ENCODE measurements at regions not wholly inside any gene's neighbourhood (a gene's known extent, or its start where the extent isn't known, plus 50 kb on each side); places are given as distances from the start of the nearest gene placed in this dataset.

GRCh38 chr6:120576061-120576460 lies 758.2 kb downstream of the TBC1D32 start:
- Histone ChIP-seq H3K36me3 (replicated peaks in 1 of 2; ENCODE audit: control insufficient read depth in 1 of 2, insufficient read depth in 2 of 2, low read length in 1 of 2) (no peaks in the 10 kb centered on the region), H3K4me2 (no peak overlapping the region), H3K27me3 (ENCODE audit: insufficient read depth) (no peaks in the 10 kb centered on the region), H3K9me2 (no peaks in the 10 kb centered on the region), H3F3A (replicated peaks; ENCODE audit: insufficient read depth) (no peaks in the 10 kb centered on the region), H2AFZ (ENCODE audit: low read depth) (no peak overlapping the region), H3K9me3 (no peaks in the 10 kb centered on the region), H4K20me1 (ENCODE audit: insufficient read depth) (no peaks in the 10 kb centered on the region), H3K4me1 (ENCODE audit: control insufficient read depth in 1 of 2, insufficient read depth in 2 of 2, low read depth in 1 of 2, low read length in 1 of 2) (no peaks in the 10 kb centered on the region), H3K79me2 (ENCODE audit: insufficient read depth) (no peaks in the 10 kb centered on the region), H3K27ac (ENCODE audit: low read depth in 2 of 2, low read length in 1 of 2) (no peak overlapping the region), H3K9ac (no peak overlapping the region), H3K4me3 (ENCODE audit: low read depth in 2 of 2, low read length in 1 of 2) (no peak overlapping the region)
- CTCF ChIA-PET = interaction anchor here (1.0 kb wide), 1 partner anchor 10 kb away, joined by 3 read pairs; no protein-coding TSS in a partner anchor
- WGBS (ENCODE audit: low lambda C conversion rate) = 33% methylated on average over 4 of the region's 4 CpGs
- DNase-seq = no peak
- POLR2A ChIA-PET = no interaction called here
- TF ChIP-seq RFX5 (IDR thresholded peaks at IDR 0.05; ENCODE audit: low read length) = no peak
- no peak for TF ChIP-seq TAF1 (IDR thresholded peaks at IDR 0.05; ENCODE audit: borderline replicate concordance, low read depth, low read length)
- TF ChIP-seq FOXJ3 (CRISPR knock-in tag; IDR thresholded peaks at IDR 0.05) = no peak
- TF ChIP-seq PBX3 (IDR thresholded peaks at IDR 0.05) = no peak
- TF ChIP-seq JUND (IDR thresholded peaks at IDR 0.05) = no peak
- no peak for TF ChIP-seq GABPA (IDR thresholded peaks at IDR 0.05; ENCODE audit: low read depth)
- TF ChIP-seq EZH2phosphoT487 (IDR thresholded peaks at IDR 0.05; ENCODE audit: borderline replicate concordance, low read depth) = no peak
- no peak for TF ChIP-seq CTCF (IDR thresholded peaks at IDR 0.05)
- TF ChIP-seq SMC3 (IDR thresholded peaks at IDR 0.05; ENCODE audit: low read depth, low read length) = no peak
- no peak for TF ChIP-seq POLR2AphosphoS5 (IDR thresholded peaks at IDR 0.05; ENCODE audit: low read depth, low read length)
- no peak for TF ChIP-seq MXI1 (IDR thresholded peaks at IDR 0.05; ENCODE audit: low read depth, low read length)
- TF ChIP-seq RCOR1 (IDR thresholded peaks at IDR 0.05; ENCODE audit: low read length) = no peak
- TF ChIP-seq MEF2A (IDR thresholded peaks at IDR 0.05; ENCODE audit: borderline replicate concordance, low read depth) = no peak

GRCh38 chr6:120569714-120570113 lies 764.6 kb downstream of the TBC1D32 start:
- Histone ChIP-seq H3K9me2 (no peaks in the 10 kb centered on the region), H3K9me3 (no peaks in the 10 kb centered on the region), H4K20me1 (ENCODE audit: insufficient read depth) (no peaks in the 10 kb centered on the region), H3K79me2 (ENCODE audit: insufficient read depth) (no peaks in the 10 kb centered on the region), H3K4me3 (ENCODE audit: low read depth in 2 of 2, low read length in 1 of 2) (no peak overlapping the region), H3K4me1 (ENCODE audit: control insufficient read depth in 1 of 2, insufficient read depth in 2 of 2, low read depth in 1 of 2, low read length in 1 of 2) (no peaks in the 10 kb centered on the region), H3K4me2 (no peak overlapping the region), H3K36me3 (replicated peaks in 1 of 2; ENCODE audit: control insufficient read depth in 1 of 2, insufficient read depth in 2 of 2, low read length in 1 of 2) (no peaks in the 10 kb centered on the region), H3F3A (replicated peaks; ENCODE audit: insufficient read depth) (no peaks in the 10 kb centered on the region), H3K27ac (ENCODE audit: low read depth in 2 of 2, low read length in 1 of 2) (no peak overlapping the region), H2AFZ (ENCODE audit: low read depth) (no peak overlapping the region), H3K27me3 (ENCODE audit: insufficient read depth) (no peaks in the 10 kb centered on the region), H3K9ac (no peak overlapping the region)
- TF ChIP-seq SMC3 (IDR thresholded peaks at IDR 0.05; ENCODE audit: low read depth, low read length) = no peak
- ChIA-PET POLR2A (no interaction called here), CTCF (no interaction called here)
- DNase-seq = no peak
- 36% methylated on average over 1 of the region's 1 CpG for WGBS (ENCODE audit: low lambda C conversion rate)
